ENCODE measurements at regions not wholly inside any gene's neighbourhood (a gene's known extent, or its start where the extent isn't known, plus 50 kb on each side); places are given as distances from the start of the nearest gene placed in this dataset.

DNA sequence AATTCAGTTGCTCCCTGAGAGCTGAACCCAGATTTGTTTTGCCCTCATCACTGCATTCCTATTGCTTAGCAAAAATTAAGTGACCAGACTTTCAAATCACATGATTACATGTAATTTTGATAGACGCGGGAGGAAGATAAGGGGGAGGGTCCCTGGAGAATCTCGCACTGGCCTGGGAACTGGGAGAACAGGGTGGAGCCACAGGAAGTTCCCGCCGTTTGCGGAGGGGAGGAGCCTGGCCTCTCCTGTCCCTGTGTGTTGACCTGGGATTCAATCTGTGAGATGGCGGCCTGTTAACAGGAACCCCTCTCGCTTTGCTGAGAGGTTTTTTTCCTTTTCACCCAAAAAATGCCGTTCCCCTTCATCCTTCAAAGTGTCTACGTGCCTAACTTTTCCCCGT, 142.9 kb upstream of the OR13F1 start:
- ATAC-seq (no peak), DNase-seq (ENCODE audit: low read depth, low spot score) (no peak)
- no peaks in the 10 kb centered on the region for H3K4me1 ChIP-seq (ENCODE audit: control insufficient read depth, insufficient read depth, low read length)
- no peaks in the 10 kb centered on the region for H3K36me3 ChIP-seq (ENCODE audit: control insufficient read depth, insufficient read depth, low read length)
- H3K27me3 ChIP-seq (ENCODE audit: control insufficient read depth, insufficient read depth, low read length): no peaks in the 10 kb centered on the region
- no peak overlapping the region for H3K27ac ChIP-seq (ENCODE audit: low read length)
- CTCF ChIA-PET: no interaction called here
- no TSS peak for BruUV-seq (replicated peaks)
- POLR2A ChIA-PET: no interaction called here
- TF ChIP-seq SIN3A (IDR thresholded peaks at IDR 0.05; ENCODE audit: borderline replicate concordance, insufficient read depth, low read depth, low read length) (no peak), POLR2AphosphoS5 (IDR thresholded peaks at IDR 0.05; ENCODE audit: low read depth, low read length) (no peak)
- intact Hi-C loops (cut with micrococcal nuclease; ENCODE audit: unreplicated experiment): no loop called here
- in situ Hi-C loops (cut with HindIII; ENCODE audit: low pct_unique_long_range_greater_than_20kb, low sequenced_read_pairs): no loop called here
- no peak overlapping the region for H3K4me3 ChIP-seq (ENCODE audit: low read depth in 2 of 2, low read length in 2 of 2)
- no peaks in the 10 kb centered on the region for H3K9me3 ChIP-seq (ENCODE audit: control insufficient read depth, insufficient read depth, low read depth, low read length)

DNA sequence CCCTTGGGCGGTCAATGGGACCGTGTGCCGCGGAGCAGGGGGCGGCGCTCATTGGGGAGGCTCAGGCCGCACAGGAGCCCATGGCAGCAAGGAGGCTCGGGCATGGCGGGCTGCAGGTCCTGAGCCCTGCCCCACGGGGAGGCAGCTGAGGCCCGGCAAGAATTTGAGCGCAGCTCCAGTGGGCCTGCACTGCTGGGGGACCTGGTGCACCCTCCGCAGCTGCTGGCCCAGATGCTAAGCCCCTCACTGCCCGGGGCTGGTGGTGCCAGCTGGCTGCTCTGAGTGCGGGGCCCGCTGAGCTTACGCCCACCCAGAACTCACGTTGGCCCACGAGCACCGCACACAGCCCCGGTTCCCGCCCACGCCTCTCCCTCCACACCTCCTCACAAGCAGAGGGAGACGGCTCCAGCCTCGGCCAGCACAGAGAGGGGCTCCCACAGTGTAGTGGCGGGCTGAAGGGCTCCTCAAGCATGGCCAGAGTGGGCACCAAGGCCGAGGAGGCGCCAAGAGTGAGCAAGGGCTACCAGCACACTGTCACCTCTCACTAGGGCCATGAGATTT, 141.1 kb upstream of the OR13F1 start:
- ATAC-seq (no peak), DNase-seq (ENCODE audit: low read depth, low spot score) (no peak)
- TF ChIP-seq, protein P1, sequence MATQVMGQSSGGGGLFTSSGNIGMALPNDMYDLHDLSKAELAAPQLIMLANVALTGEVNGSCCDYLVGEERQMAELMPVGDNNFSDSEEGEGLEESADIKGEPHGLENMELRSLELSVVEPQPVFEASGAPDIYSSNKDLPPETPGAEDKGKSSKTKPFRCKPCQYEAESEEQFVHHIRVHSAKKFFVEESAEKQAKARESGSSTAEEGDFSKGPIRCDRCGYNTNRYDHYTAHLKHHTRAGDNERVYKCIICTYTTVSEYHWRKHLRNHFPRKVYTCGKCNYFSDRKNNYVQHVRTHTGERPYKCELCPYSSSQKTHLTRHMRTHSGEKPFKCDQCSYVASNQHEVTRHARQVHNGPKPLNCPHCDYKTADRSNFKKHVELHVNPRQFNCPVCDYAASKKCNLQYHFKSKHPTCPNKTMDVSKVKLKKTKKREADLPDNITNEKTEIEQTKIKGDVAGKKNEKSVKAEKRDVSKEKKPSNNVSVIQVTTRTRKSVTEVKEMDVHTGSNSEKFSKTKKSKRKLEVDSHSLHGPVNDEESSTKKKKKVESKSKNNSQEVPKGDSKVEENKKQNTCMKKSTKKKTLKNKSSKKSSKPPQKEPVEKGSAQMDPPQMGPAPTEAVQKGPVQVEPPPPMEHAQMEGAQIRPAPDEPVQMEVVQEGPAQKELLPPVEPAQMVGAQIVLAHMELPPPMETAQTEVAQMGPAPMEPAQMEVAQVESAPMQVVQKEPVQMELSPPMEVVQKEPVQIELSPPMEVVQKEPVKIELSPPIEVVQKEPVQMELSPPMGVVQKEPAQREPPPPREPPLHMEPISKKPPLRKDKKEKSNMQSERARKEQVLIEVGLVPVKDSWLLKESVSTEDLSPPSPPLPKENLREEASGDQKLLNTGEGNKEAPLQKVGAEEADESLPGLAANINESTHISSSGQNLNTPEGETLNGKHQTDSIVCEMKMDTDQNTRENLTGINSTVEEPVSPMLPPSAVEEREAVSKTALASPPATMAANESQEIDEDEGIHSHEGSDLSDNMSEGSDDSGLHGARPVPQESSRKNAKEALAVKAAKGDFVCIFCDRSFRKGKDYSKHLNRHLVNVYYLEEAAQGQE (IDR thresholded peaks at IDR 0.05; ENCODE audit: insufficient read depth in 1 of 2, low read depth in 2 of 2, low read length in 1 of 2): no peak
- TF ChIP-seq POLR2AphosphoS5 (IDR thresholded peaks at IDR 0.05; ENCODE audit: low read depth, low read length): no peak
- TF ChIP-seq SIN3A (IDR thresholded peaks at IDR 0.05; ENCODE audit: borderline replicate concordance, insufficient read depth, low read depth, low read length): no peak
- TF ChIP-seq, protein P2, sequence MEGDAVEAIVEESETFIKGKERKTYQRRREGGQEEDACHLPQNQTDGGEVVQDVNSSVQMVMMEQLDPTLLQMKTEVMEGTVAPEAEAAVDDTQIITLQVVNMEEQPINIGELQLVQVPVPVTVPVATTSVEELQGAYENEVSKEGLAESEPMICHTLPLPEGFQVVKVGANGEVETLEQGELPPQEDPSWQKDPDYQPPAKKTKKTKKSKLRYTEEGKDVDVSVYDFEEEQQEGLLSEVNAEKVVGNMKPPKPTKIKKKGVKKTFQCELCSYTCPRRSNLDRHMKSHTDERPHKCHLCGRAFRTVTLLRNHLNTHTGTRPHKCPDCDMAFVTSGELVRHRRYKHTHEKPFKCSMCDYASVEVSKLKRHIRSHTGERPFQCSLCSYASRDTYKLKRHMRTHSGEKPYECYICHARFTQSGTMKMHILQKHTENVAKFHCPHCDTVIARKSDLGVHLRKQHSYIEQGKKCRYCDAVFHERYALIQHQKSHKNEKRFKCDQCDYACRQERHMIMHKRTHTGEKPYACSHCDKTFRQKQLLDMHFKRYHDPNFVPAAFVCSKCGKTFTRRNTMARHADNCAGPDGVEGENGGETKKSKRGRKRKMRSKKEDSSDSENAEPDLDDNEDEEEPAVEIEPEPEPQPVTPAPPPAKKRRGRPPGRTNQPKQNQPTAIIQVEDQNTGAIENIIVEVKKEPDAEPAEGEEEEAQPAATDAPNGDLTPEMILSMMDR (IDR thresholded peaks at IDR 0.05): no peak
- no peak for TF ChIP-seq TCF7L2 (IDR thresholded peaks at IDR 0.05; ENCODE audit: low read depth, low read length)
- no peaks in the 10 kb centered on the region for H3K9me3 ChIP-seq (ENCODE audit: control insufficient read depth, insufficient read depth, low read depth, low read length)
- H3K4me1 ChIP-seq (ENCODE audit: control insufficient read depth, insufficient read depth, low read length): no peaks in the 10 kb centered on the region
- H3K4me3 ChIP-seq (ENCODE audit: low read depth in 2 of 2, low read length in 2 of 2): no peak overlapping the region
- H3K36me3 ChIP-seq (ENCODE audit: control insufficient read depth, insufficient read depth, low read length): no peaks in the 10 kb centered on the region
- H3K27ac ChIP-seq (ENCODE audit: low read length): no peak overlapping the region
- ChIA-PET POLR2A (no interaction called here), CTCF (no interaction called here)
- in situ Hi-C loops (cut with HindIII; ENCODE audit: low pct_unique_long_range_greater_than_20kb, low sequenced_read_pairs) (no loop called here), intact Hi-C loops (cut with micrococcal nuclease; ENCODE audit: unreplicated experiment) (no loop called here)
- no TSS peak for BruUV-seq (replicated peaks)
- no peaks in the 10 kb centered on the region for H3K27me3 ChIP-seq (ENCODE audit: control insufficient read depth, insufficient read depth, low read length)

DNA sequence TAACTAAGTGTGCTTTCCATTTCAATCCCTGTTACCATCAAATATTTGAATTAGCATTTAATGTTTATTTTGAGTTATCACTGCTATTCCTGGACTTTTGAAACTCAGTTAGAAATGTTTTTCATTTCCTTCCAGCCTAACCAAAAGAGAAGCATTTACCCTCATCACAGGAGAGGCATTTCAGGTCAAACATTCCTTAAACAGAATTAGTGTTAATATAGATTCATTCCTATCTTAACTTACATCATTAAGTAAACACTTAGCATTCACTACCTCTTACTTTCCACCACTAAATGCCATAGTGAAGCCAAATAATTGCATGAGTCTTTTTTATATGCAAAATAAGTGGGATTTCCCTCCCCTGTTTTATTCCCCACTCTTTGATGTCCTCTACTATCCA, 136.6 kb upstream of the OR13F1 start:
- ATAC-seq (no peak), DNase-seq (ENCODE audit: low read depth, low spot score) (no peak)
- H3K27ac ChIP-seq (ENCODE audit: low read length): no peak overlapping the region
- ChIA-PET POLR2A (no interaction called here), CTCF (no interaction called here)
- intact Hi-C loops (cut with micrococcal nuclease; ENCODE audit: unreplicated experiment): no loop called here
- no peaks in the 10 kb centered on the region for H3K27me3 ChIP-seq (ENCODE audit: control insufficient read depth, insufficient read depth, low read length)
- TF ChIP-seq, protein P2 (IDR thresholded peaks at IDR 0.05): no peak
- no peak for TF ChIP-seq SIN3A (IDR thresholded peaks at IDR 0.05; ENCODE audit: borderline replicate concordance, insufficient read depth, low read depth, low read length)
- no peak for TF ChIP-seq POLR2AphosphoS5 (IDR thresholded peaks at IDR 0.05; ENCODE audit: low read depth, low read length)
- TF ChIP-seq, protein P1 (IDR thresholded peaks at IDR 0.05; ENCODE audit: insufficient read depth in 1 of 2, low read depth in 2 of 2, low read length in 1 of 2): no peak
- no peak for TF ChIP-seq TCF7L2 (IDR thresholded peaks at IDR 0.05; ENCODE audit: low read depth, low read length)
- H3K4me3 ChIP-seq (ENCODE audit: low read depth in 2 of 2, low read length in 2 of 2): no peak overlapping the region
- no TSS peak for BruUV-seq (replicated peaks)
- no peaks in the 10 kb centered on the region for H3K4me1 ChIP-seq (ENCODE audit: control insufficient read depth, insufficient read depth, low read length)
- no peaks in the 10 kb centered on the region for H3K9me3 ChIP-seq (ENCODE audit: control insufficient read depth, insufficient read depth, low read depth, low read length)
- H3K36me3 ChIP-seq (ENCODE audit: control insufficient read depth, insufficient read depth, low read length): no peaks in the 10 kb centered on the region
- in situ Hi-C loops (cut with HindIII; ENCODE audit: low pct_unique_long_range_greater_than_20kb, low sequenced_read_pairs): no loop called here

Data from Panc1 (cell line).